NB4 (cell line): ENCODE measurements at regions not wholly inside any gene's neighbourhood (a gene's known extent, or its start where the extent isn't known, plus 50 kb on each side); places are given as distances from the start of the nearest gene placed in this dataset.

Experiments
- CTCF ChIP-seq: IDR thresholded peaks from one replicate; pipeline ENCODE4 v1.5.1; 2012; ENCODE audit warnings: low read depth, low read length
- MAX ChIP-seq: IDR thresholded peaks from 2 replicates; pipeline ENCODE4 v1.6.1; 2011; ENCODE audit warnings: low read depth, low read length

- TF ChIP-seq CTCF = no peak
- no peak for TF ChIP-seq MAX
Observed at GRCh38 chr3:96619475-96619874, 194.9 kb upstream of the EPHA6 start.
